C4-2B (cell line): ENCODE measurements at regions not wholly inside any gene's neighbourhood (a gene's known extent, or its start where the extent isn't known, plus 50 kb on each side); places are given as distances from the start of the nearest gene placed in this dataset.

Experiments used
- CTCF ChIP-seq: fragments of 450-650 bp; conservative IDR thresholded peaks from 2 replicates; pipeline ENCODE4 v1.5.1; 2017; ENCODE audit warnings: mild to moderate bottlenecking
- ZFX ChIP-seq: fragments of 450-650 bp; IDR thresholded peaks from 2 replicates; pipeline ENCODE4 v1.6.1; 2017

GRCh38 chr10:128421371-128422160 is 295.3 kb upstream of the MKI67 start:
- TF ChIP-seq CTCF = no peak
- TF ChIP-seq ZFX = no peak
